ENCODE measurements at regions not wholly inside any gene's neighbourhood (a gene's known extent, or its start where the extent isn't known, plus 50 kb on each side); places are given as distances from the start of the nearest gene placed in this dataset.

DNA sequence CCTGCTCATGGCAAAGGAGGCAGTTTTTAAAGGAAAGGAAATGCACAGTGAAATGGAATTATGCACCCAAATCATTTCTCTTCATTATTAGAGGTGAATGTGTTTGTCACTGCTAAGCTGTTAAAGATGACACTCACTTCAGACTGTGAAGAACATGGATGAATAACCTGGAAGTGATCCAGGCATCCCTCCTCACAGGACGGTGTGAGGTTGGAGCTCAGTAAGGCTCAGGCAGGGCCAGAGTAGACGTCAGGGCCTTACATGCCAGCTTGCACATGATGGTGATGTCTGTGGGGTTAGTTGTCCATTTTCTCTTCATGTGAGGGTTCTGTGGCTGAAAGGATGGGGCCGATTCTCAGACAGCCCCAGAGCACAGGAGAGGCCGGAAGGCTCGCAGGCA, 273.1 kb downstream of the PCNX1 start:
- TF ChIP-seq, protein P1, sequence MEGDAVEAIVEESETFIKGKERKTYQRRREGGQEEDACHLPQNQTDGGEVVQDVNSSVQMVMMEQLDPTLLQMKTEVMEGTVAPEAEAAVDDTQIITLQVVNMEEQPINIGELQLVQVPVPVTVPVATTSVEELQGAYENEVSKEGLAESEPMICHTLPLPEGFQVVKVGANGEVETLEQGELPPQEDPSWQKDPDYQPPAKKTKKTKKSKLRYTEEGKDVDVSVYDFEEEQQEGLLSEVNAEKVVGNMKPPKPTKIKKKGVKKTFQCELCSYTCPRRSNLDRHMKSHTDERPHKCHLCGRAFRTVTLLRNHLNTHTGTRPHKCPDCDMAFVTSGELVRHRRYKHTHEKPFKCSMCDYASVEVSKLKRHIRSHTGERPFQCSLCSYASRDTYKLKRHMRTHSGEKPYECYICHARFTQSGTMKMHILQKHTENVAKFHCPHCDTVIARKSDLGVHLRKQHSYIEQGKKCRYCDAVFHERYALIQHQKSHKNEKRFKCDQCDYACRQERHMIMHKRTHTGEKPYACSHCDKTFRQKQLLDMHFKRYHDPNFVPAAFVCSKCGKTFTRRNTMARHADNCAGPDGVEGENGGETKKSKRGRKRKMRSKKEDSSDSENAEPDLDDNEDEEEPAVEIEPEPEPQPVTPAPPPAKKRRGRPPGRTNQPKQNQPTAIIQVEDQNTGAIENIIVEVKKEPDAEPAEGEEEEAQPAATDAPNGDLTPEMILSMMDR (IDR thresholded peaks at IDR 0.05), result no peak
- TF ChIP-seq POLR2A (IDR thresholded peaks at IDR 0.05), result no peak

All from sigmoid colon (tissue), 3 donors.